CD4-positive, alpha-beta T cell treated with Interleukin-4 for 1 hour (primary cell): ENCODE measurements at regions not wholly inside any gene's neighbourhood (a gene's known extent, or its start where the extent isn't known, plus 50 kb on each side); places are given as distances from the start of the nearest gene placed in this dataset.

Source experiments
- DNase-seq, 2 donors: peaks; one replicate each; pipeline ENCODE4 v3.0.0-alpha.2; 2020 to 2022

DNA sequence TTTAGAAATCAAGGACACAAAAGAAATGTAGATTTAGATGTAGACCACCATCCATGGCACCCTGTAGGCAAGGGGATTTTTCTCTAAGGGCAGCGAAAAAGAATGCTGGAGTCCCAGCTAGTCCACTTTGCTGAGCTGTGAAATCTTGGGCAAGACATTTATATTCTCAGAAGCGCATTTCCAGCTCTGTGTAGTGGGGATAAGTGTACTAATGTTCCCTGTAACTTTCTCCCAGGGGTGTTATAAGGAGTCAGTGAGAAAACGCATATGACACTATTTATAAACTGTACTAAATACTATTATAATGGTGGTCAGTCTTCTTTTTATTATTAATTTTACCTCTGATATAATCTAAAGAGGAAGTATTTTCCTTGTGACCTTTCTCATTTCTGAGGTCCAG lies 133.4 kb upstream of the FRMD6 start:
- DNase-seq = no peak

DNA sequence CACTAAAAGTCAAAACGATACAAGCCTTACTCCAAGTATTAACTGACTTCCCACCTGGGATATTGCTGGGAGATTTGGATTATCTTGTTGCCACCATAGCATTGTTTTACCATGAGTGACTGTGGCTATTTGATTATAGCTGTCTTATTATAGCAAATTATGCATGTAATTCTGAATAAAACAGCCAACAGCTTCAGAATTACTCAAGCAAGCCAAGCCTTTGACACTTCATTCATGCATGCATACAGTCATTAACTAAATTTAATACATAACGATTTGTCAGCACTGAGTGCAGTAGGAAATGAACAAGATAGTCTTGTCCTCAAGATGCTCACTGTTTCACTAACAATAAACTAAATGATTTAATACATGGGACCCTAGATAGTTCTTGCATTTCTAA lies 133.0 kb upstream of the FRMD6 start:
- DNase-seq = no peak

GRCh38 chr14:51520087-51520486 lies 131.6 kb upstream of the FRMD6 start:
- no peak for DNase-seq

- DNase-seq = no peak
These were observed 129.9 kb upstream of the FRMD6 start for GRCh38 chr14:51521764-51522163.

- no peak for DNase-seq
These were observed 128.5 kb upstream of the FRMD6 start for GRCh38 chr14:51523243-51523642.

GRCh38 chr14:51525739-51526138 lies 126.0 kb upstream of the FRMD6 start:
- no peak for DNase-seq

GRCh38 chr14:51527073-51527472 lies 124.6 kb upstream of the FRMD6 start:
- no peak for DNase-seq

GRCh38 chr14:51529736-51530135 lies 122.0 kb upstream of the FRMD6 start:
- no peak for DNase-seq

DNA sequence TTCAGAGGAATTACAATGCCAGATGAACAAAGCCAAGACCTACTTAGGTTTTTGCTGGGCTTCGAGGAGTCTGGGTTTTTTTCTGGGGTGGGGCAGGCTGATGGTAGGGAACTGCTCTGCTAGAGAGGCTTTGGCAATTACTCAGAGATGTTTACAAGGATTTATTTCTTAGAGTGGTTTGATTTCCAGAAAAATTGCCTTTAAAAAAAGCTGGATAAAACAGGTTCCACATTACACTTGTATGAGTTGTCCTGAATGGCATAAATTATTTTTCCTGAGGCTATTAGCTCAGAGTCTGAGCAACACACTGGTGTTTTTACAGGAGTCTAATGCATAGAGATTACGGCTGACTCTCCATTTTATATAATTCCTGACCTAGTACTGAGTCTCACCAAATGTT lies 118.5 kb upstream of the FRMD6 start:
- DNase-seq = no peak

- no peak for DNase-seq
These were observed 117.7 kb upstream of the FRMD6 start for GRCh38 chr14:51533872-51534553.

- no peak for DNase-seq
These were observed 117.1 kb upstream of the FRMD6 start for GRCh38 chr14:51534610-51535011.

DNA sequence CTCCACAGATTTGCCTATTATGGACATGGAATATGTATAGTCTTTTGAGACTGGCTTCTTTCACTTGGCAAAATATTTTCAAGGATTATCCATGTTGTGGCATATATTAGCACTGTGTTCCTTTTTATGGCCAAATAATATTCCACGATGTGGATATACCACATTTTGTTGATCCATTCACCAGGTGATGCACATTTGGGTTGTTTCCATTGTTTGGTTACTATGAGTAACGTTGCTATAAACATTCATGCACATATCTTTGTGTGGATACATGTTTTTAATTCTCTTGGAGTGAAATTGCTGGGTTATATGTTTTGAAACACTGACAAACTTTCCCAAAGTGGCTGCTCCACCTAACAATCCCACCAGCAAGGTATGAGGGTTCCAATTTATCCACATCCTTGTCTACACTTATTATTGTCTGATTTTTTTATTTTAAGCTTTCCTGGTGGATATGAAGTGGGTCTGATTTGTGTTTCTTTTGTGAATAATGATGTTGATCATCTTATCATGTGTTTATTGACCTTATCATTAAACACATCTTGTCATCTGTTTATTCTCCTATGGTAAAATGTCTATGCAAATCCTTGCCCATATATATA lies 116.2 kb upstream of the FRMD6 start:
- DNase-seq = no peak

DNA sequence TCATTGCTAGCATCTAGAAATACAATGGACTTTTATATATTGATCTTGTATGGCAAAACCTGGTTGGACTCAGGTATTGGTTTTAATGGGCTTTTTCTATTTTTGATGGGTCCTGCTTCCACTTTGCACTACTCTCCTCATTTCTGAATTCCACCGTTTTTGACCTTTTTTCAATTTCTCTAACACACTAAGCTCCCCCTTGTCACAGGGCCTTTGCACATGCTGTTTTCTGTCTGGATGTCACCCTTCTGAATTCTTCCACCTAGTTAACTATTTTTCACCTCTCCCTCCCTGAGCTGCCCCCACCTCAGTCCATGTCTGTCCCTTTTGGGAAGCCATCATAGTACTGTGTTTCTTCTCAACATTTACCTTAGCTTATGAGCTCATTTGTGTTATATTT lies 112.7 kb upstream of the FRMD6 start:
- no peak for DNase-seq

DNA sequence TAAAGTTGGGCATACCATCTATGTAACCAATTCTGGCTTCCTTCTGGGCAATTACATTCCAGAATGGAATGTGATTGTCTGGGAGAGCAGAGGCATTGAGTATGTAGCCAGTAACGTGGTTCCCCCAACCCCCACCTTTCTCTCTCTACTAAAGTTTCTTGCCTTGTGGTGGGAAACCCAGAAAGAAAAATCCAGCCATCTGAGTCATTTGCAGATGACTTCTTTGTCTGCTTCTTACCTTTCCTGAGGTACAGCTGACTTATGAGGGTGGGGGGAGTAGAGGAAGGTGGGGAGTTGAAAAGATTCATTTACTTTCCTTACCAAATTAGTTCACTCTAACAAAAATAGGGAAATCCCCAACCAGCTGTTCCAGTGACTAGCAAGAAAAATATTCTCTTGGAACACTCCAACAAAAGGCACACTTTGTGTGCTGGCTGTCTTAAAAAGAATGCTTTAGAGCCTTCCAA lies 112.1 kb upstream of the FRMD6 start:
- no peak for DNase-seq

DNA sequence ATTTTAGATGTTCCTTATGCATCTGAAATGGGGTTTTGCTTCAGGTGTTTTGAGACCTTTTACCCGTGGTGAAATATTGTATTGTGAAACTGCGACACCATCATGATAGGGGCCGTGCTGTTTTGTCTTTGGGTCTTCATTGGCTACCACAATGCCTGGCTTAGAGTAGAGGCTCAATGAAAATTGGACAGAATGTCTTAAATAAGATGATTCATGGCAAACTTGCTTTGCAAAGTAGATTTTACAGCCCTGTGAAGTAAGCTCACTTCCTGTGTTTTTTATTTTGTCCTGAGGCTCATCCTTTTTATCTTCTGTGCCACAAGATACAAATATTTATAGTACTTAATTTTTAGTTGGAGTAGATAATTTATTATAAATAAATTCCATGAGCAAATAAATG lies 111.3 kb upstream of the FRMD6 start:
- DNase-seq = no peak

GRCh38 chr14:51544471-51544870 lies 107.2 kb upstream of the FRMD6 start:
- no peak for DNase-seq

GRCh38 chr14:51544901-51545300 lies 106.8 kb upstream of the FRMD6 start:
- no peak for DNase-seq

DNA sequence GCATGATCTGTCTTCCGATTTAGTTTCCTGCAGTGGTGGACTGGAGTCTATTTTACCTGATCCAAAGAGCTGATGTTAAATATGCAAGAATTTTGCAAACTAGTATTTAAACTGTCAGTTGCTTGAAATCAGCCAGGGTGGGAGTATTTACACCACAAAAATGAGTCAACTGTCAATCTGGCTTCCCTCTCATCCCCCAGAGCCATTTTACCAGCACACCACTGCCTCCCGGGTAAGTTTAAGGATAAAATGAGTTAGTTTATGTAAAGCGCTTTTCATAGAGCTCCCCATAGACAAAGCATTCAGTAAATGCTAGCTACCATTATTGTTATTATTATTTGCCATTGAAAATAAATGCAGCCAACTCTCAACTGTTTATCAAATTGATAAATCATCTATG lies 106.3 kb upstream of the FRMD6 start:
- DNase-seq = no peak

DNA sequence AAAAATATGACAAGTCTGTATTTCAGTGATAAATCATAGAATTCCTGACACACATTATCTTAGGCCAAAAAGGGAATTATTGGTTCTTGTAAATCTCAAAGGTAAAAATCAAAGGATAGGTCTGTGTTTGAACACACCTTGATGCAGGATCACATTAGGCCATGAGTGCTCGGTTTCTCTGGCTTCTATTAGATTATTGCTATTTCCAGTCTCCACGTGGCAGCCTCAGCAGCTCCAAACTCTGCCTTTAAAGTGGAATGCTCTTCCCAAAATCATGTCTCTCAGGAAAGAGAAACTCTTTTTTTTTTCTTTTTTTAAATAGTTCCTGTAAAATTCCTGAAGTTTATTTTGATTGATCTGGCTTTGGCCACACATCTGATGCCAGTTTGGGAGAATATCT lies 105.6 kb upstream of the FRMD6 start:
- no peak for DNase-seq

- DNase-seq = no peak
These were observed 105.0 kb upstream of the FRMD6 start for GRCh38 chr14:51546603-51547258.

DNA sequence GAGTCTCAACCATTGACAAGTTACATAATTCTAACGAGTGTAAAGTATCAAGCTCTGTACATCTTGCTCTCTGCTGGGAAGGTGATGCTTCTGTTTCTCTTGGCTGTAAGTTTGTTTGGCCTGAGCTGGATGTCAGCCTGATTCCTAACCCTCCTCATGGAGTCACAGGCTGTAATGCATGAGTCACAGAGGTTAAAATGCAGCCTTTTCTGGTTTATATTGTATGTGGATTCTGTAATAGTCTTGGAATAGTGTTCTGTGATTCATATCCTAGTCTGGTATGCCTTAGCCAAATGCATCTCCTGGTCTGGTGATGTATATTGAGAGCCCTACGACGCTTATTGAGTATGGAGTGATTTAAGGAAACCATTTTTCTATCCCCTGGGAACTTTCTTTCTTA lies 104.5 kb upstream of the FRMD6 start:
- no peak for DNase-seq

DNA sequence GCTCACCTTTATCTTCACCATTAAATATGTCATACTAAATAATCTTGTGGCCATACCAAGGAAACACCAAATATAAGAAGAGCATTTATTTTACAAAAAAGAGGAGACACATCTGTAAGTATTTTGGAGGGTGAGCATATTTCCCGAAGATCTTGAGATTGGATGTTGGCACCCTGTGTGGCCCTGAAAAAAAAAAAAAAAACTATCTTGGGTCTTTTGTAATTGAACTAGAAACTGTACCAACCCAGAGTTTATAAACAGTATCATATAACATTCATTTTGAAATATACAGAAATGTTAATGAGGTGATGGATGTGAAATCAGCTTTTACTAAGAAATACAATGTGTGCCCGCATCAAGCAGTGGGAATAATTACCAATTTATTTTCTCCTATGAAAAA lies 104.0 kb upstream of the FRMD6 start:
- DNase-seq = no peak

GRCh38 chr14:51548187-51548586 lies 103.5 kb upstream of the FRMD6 start:
- no peak for DNase-seq

DNA sequence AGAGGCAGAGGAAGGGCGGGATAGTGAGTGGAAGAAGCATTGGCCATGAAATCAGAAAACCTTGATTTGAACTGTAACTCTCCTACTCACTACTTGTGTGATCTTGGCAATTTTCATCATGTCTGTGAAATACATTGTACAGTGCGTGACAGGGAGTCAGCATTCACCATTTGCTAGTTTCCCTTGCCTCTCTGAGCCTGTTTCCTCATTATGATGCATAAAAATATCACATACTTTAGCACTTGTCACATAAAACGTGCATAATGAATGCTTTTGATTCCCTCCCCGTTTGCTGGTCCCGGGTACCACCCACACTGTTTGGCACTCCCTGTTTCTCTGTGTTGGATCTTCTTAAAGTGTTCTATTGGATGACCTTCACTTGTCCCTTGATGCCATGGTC lies 101.1 kb upstream of the FRMD6 start:
- no peak for DNase-seq

GRCh38 chr14:51552275-51552674 lies 99.4 kb upstream of the FRMD6 start:
- no peak for DNase-seq
